T47D (cell line): ENCODE measurements at regions not wholly inside any gene's neighbourhood (a gene's known extent, or its start where the extent isn't known, plus 50 kb on each side); places are given as distances from the start of the nearest gene placed in this dataset.
"Not testable (repeated sequence)": the region's sequence is repeated elsewhere in the genome, so short reads cannot be mapped to it uniquely, and the experiment has no call there.

Experiments used
- DNase-seq, 2 experiments: peaks; one replicate each; pipeline versions ENCODE4 v3.0.0 to v3.0.0-alpha.2; 2011 to 2012; ENCODE audit warnings: low read depth in 1 of 2, low spot score in 1 of 2
- JUND ChIP-seq: IDR thresholded peaks from 2 replicates; pipeline ENCODE4 v1.6.1; 2012; ENCODE audit warnings: low read depth
- in situ Hi-C: cut with HindIII; loops from 2 replicates; pipeline ENCODE4 v1.10.0; 2016; ENCODE audit warnings: low sequenced_read_pairs, low pct_unique_long_range_greater_than_20kb

GRCh38 chr3:147702509-147702908 lies 293.3 kb downstream of the ZIC1 start:
- DNase-seq = no peak
- in situ Hi-C loops = no loop called here
- TF ChIP-seq JUND = no peak

- DNase-seq = no peak
- in situ Hi-C loops = no loop called here
- TF ChIP-seq JUND = no peak
These were observed 296.5 kb downstream of the ZIC1 start for GRCh38 chr3:147705651-147706051.

- in situ Hi-C loops, DNase-seq: not testable (repeated sequence)
These were observed 301.6 kb downstream of the ZIC1 start for GRCh38 chr3:147710753-147711152.

GRCh38 chr3:147712357-147712756 lies 303.2 kb downstream of the ZIC1 start:
- DNase-seq = no peak
- TF ChIP-seq JUND = no peak
- in situ Hi-C loops = no loop called here

- in situ Hi-C loops = not testable (repeated sequence)
These were observed 303.6 kb downstream of the ZIC1 start for GRCh38 chr3:147712758-147713157.

GRCh38 chr3:147713234-147714133 lies 304.3 kb downstream of the ZIC1 start:
- DNase-seq = no peak
- in situ Hi-C loops = no loop called here
- TF ChIP-seq JUND = no peak

More at GRCh38 chr3:147712758-147713157, 303.6 kb downstream of the ZIC1 start:
- not testable (repeated sequence) for DNase-seq

GRCh38 chr3:147729641-147730040 lies 320.5 kb downstream of the ZIC1 start:
- DNase-seq = no peak
- no peak for TF ChIP-seq JUND
- in situ Hi-C loops = no loop called here

- DNase-seq = no peak
- no peak for TF ChIP-seq JUND
- in situ Hi-C loops = no loop called here
These were observed 321.1 kb downstream of the ZIC1 start for GRCh38 chr3:147730284-147730683.

- no peak for TF ChIP-seq JUND
- no peak for DNase-seq
- in situ Hi-C loops = no loop called here
These were observed 324.1 kb downstream of the ZIC1 start for GRCh38 chr3:147733217-147733616.

- in situ Hi-C loops = no loop called here
- no peak for TF ChIP-seq JUND
- DNase-seq = no peak
These were observed 326.5 kb downstream of the ZIC1 start for GRCh38 chr3:147735616-147736015.

- no peak for TF ChIP-seq JUND
- no peak for DNase-seq
- in situ Hi-C loops = no loop called here
These were observed 327.1 kb downstream of the ZIC1 start for GRCh38 chr3:147736226-147736625.

GRCh38 chr3:147737376-147737775 lies 328.2 kb downstream of the ZIC1 start:
- DNase-seq = no peak
- no peak for TF ChIP-seq JUND
- in situ Hi-C loops = no loop called here

GRCh38 chr3:147740928-147741327 lies 331.8 kb downstream of the ZIC1 start:
- in situ Hi-C loops = no loop called here
- DNase-seq = no peak
- no peak for TF ChIP-seq JUND

GRCh38 chr3:147744967-147745366 lies 335.8 kb downstream of the ZIC1 start:
- in situ Hi-C loops = no loop called here
- DNase-seq = no peak

More at GRCh38 chr3:147744967-147745366, 335.8 kb downstream of the ZIC1 start:
- no peak for TF ChIP-seq JUND
